ENCODE measurements at regions not wholly inside any gene's neighbourhood (a gene's known extent, or its start where the extent isn't known, plus 50 kb on each side); places are given as distances from the start of the nearest gene placed in this dataset.
A peak's percentile ranks its signal among the peaks of the same experiment; 100 is the strongest.
"Not testable (repeated sequence)": the region's sequence is repeated elsewhere in the genome, so short reads cannot be mapped to it uniquely, and the experiment has no call there.

DNA sequence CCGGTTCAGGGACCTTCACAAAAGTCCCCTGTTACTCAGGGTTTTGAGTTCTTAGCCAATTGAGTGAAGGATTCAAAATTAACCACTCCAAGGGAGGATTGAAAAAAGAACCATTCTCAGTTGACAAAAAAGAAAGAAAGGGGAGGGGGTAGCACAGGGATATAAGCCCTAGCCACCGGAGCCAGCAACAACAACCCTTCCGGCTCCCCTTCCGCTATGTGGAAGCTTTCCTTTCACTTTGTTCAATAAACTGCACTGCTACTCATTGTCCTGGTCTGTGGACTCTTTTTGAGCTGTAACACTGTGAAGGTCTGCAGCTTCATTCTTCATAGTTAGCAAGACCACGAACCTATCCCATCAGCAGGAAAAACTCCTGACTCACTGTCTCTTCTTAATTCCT lies 1488.1 kb upstream of the PRR20A start:
- H3K27me3 ChIP-seq (ENCODE audit: control insufficient read depth, insufficient read depth, low read length), result no peaks in the 10 kb centered on the region
- no peaks in the 10 kb centered on the region for H3K36me3 ChIP-seq (ENCODE audit: control insufficient read depth, insufficient read depth, low read length)
- H3K4me1 ChIP-seq (ENCODE audit: control insufficient read depth, insufficient read depth, low read length), result no peaks in the 10 kb centered on the region
- H3K4me3 ChIP-seq (ENCODE audit: low read depth, low read length), result no peak overlapping the region
- WGBS (ENCODE audit: insufficient coverage), result no CpG with 5 or more reads among the region's 5 CpGs
- DNase-seq (ENCODE audit: low read depth in 4 of 6, low spot score in 6 of 6), result no peak
- H3K9me3 ChIP-seq (ENCODE audit: control insufficient read depth, insufficient read depth, low read length), result no peaks in the 10 kb centered on the region
- H3K27ac ChIP-seq (ENCODE audit: low read depth, low read length), result no peak overlapping the region

DNA sequence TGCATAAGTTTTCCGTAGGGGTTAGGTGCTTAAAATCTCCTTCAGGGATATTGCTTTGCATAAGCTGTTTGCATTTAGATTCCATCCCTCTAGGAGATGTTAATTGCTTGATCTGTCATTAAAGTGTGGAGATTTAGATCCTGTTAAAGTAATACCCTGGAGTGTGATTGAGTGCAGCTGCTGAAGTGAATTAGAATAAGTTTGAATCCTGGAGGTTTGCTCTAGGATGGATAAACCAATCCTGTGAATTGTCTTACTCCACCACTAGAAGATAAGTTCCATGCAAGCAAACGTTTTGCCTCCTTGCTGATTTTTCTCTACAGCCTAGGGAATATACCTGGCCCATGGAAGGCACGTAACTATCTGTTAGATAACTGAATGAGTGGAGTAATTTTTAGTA lies 1487.2 kb upstream of the PRR20A start:
- DNase-seq (ENCODE audit: low read depth in 4 of 6, low spot score in 6 of 6), result peak in 1 of 6 donors; percentile 15

DNA sequence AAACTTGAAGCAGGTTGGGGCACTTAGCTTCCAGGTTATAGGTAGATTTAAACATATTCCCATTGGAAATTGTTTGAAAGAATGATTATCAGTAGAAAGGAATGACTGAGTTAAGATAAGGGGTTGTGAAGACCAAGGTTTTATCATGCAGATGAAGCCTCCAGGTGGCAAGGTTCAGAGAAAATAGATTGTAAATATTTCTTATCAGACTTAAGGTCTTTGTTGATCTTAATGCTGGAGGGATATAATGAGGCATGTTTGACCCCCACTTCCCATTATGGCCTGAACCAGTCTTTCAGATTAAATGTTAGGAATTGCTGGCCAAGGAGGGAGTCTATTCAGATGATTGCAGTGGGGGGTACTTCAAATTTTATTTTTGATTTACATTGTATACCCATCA lies 1486.5 kb upstream of the PRR20A start:
- no peak overlapping the region for H3K4me3 ChIP-seq (ENCODE audit: low read depth, low read length)
- DNase-seq (ENCODE audit: low read depth in 4 of 6, low spot score in 6 of 6), result no peak
- H3K9me3 ChIP-seq (ENCODE audit: control insufficient read depth, insufficient read depth, low read length), result no peaks in the 10 kb centered on the region

More for the DNA sequence above, 1487.2 kb upstream of the PRR20A start:
- Histone ChIP-seq H3K9me3 (ENCODE audit: control insufficient read depth, insufficient read depth, low read length) (no peaks in the 10 kb centered on the region), H3K4me3 (ENCODE audit: low read depth, low read length) (no peak overlapping the region), H3K36me3 (ENCODE audit: control insufficient read depth, insufficient read depth, low read length) (no peaks in the 10 kb centered on the region), H3K27me3 (ENCODE audit: control insufficient read depth, insufficient read depth, low read length) (no peaks in the 10 kb centered on the region), H3K27ac (ENCODE audit: low read depth, low read length) (no peak overlapping the region), H3K4me1 (ENCODE audit: control insufficient read depth, insufficient read depth, low read length) (no peaks in the 10 kb centered on the region)
- no CpG with 5 or more reads among the region's 3 CpGs for WGBS (ENCODE audit: insufficient coverage)

DNA sequence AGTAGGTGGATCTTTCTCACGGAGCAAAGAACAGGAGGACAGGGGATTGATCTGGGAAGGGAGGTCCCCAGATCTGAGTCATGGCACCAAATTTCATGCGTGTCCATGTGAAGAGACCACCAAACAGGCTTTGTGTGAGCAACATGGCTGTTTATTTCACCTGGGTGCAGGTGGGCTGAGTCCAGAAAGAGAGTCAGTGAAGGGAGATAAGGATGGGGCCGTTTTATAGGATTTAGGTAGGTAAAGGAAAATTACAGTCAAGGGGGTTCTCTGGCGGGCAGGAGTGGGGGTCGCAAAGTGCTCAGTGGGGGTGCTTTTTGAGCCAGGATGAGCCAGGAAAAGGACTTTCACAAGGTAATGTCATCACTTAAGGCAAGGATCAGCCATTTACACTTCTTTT lies 1480.5 kb upstream of the PRR20A start:
- DNase-seq (ENCODE audit: low read depth in 4 of 6, low spot score in 6 of 6), result not testable (repeated sequence)
- WGBS (ENCODE audit: insufficient coverage), result 45% methylated on average over 2 of the region's 5 CpGs

More for the DNA sequence above, 1486.5 kb upstream of the PRR20A start:
- Histone ChIP-seq H3K27ac (ENCODE audit: low read depth, low read length) (no peak overlapping the region), H3K27me3 (ENCODE audit: control insufficient read depth, insufficient read depth, low read length) (no peaks in the 10 kb centered on the region), H3K36me3 (ENCODE audit: control insufficient read depth, insufficient read depth, low read length) (no peaks in the 10 kb centered on the region), H3K4me1 (ENCODE audit: control insufficient read depth, insufficient read depth, low read length) (no peaks in the 10 kb centered on the region)

DNA sequence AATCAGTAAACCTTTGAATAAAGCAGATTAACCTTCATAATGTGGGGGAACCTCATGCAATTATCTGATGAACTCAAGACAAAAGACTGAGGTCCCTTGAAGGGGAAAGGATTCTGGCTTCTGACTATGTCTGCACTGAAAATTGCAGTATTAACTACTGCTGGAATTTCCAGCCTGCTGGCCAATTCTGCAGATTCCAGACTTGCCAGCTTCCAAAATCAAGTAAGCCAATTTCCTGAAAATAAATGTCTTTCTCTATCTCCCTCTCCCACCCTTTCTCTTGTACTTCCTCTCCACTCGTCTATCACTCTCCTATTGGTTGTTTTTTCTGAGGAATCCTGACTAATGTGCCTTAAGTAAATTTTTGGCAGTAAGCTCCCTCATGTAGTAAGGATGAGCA lies 1479.9 kb upstream of the PRR20A start:
- Histone ChIP-seq H3K27me3 (ENCODE audit: control insufficient read depth, insufficient read depth, low read length) (no peaks in the 10 kb centered on the region), H3K27ac (ENCODE audit: low read depth, low read length) (no peak overlapping the region), H3K4me1 (ENCODE audit: control insufficient read depth, insufficient read depth, low read length) (no peaks in the 10 kb centered on the region), H3K9me3 (ENCODE audit: control insufficient read depth, insufficient read depth, low read length) (no peaks in the 10 kb centered on the region), H3K36me3 (ENCODE audit: control insufficient read depth, insufficient read depth, low read length) (no peaks in the 10 kb centered on the region), H3K4me3 (ENCODE audit: low read depth, low read length) (no peak overlapping the region)
- no peak for DNase-seq (ENCODE audit: low read depth in 4 of 6, low spot score in 6 of 6)
- no CpG with 5 or more reads among the region's 1 CpG for WGBS (ENCODE audit: insufficient coverage)

More for the DNA sequence above, 1480.5 kb upstream of the PRR20A start:
- H3K27me3 ChIP-seq (ENCODE audit: control insufficient read depth, insufficient read depth, low read length); H3K36me3 ChIP-seq (ENCODE audit: control insufficient read depth, insufficient read depth, low read length); H3K9me3 ChIP-seq (ENCODE audit: control insufficient read depth, insufficient read depth, low read length); H3K27ac ChIP-seq (ENCODE audit: low read depth, low read length); H3K4me3 ChIP-seq (ENCODE audit: low read depth, low read length); H3K4me1 ChIP-seq (ENCODE audit: control insufficient read depth, insufficient read depth, low read length): not testable (repeated sequence)

DNA sequence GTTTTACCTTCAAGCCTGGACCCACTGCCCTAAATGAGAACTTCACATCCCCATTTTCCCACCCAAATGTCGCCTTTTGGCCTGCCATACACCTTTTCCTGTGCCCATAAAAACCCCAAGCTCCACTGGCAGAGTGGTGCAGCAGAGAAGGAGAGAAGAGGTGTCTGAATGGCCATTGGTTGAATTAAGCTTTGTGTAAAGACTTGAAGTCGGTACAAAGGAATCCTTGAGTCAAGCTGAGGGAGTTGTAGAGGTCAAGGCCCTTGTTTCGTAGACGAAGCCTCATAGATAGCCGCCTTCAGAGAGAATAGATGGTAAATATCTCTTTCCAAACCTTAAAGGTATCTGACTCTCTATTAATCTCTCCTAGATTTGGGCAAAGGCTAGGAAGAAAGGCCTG lies 1479.2 kb upstream of the PRR20A start:
- no peak for DNase-seq (ENCODE audit: low read depth in 4 of 6, low spot score in 6 of 6)
- H3K27ac ChIP-seq (ENCODE audit: low read depth, low read length), result no peak overlapping the region
- no peaks in the 10 kb centered on the region for H3K27me3 ChIP-seq (ENCODE audit: control insufficient read depth, insufficient read depth, low read length)
- no peaks in the 10 kb centered on the region for H3K9me3 ChIP-seq (ENCODE audit: control insufficient read depth, insufficient read depth, low read length)
- H3K4me3 ChIP-seq (ENCODE audit: low read depth, low read length), result no peak overlapping the region
- H3K36me3 ChIP-seq (ENCODE audit: control insufficient read depth, insufficient read depth, low read length), result no peaks in the 10 kb centered on the region
- H3K4me1 ChIP-seq (ENCODE audit: control insufficient read depth, insufficient read depth, low read length), result no peaks in the 10 kb centered on the region
- no CpG with 5 or more reads among the region's 5 CpGs for WGBS (ENCODE audit: insufficient coverage)

DNA sequence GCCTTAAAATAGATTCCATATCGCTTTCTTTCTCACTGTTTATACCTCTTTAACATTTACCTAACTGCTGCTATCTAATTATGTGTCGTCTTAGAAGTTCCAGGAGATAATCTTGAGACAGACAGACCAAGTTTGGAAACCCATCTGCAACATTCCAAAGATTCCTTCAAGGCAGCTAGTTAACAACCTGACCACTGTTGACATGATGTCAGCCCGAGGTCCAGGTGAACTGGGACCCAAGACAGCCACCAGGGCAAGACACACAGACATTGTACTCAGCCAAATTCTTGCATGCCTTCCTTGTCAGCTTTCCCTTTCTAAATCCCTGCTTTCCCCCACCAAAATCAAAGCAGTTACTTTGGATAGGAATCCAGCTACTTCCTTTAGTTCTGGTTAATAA lies 1476.5 kb upstream of the PRR20A start:
- Histone ChIP-seq H3K27me3 (ENCODE audit: control insufficient read depth, insufficient read depth, low read length) (no peaks in the 10 kb centered on the region), H3K4me3 (ENCODE audit: low read depth, low read length) (no peak overlapping the region), H3K36me3 (ENCODE audit: control insufficient read depth, insufficient read depth, low read length) (no peaks in the 10 kb centered on the region), H3K4me1 (ENCODE audit: control insufficient read depth, insufficient read depth, low read length) (no peaks in the 10 kb centered on the region), H3K27ac (ENCODE audit: low read depth, low read length) (no peak overlapping the region), H3K9me3 (ENCODE audit: control insufficient read depth, insufficient read depth, low read length) (no peaks in the 10 kb centered on the region)
- 79% methylated on average over 3 of the region's 3 CpGs for WGBS (ENCODE audit: insufficient coverage)
- no peak for DNase-seq (ENCODE audit: low read depth in 4 of 6, low spot score in 6 of 6)

DNA sequence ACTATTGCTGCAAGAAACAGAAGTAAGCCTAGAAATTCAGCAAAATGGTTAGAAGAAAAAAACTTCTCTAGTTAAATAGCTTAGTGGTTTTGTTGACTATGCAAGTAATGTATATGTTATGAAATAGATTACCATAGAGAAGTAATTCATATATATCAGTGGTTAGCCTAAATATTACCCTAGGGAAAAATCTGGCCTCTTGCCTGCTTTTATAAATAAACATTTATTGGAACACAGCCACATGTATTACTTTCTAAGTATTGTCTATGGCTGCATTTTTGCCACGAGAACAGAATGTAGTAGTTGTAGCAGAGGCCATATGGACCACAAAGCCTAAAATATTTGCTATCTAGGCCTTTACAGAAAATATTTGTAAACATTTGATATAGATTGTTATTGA lies 1471.7 kb upstream of the PRR20A start:
- WGBS (ENCODE audit: insufficient coverage), result no CpG with 5 or more reads among the region's 1 CpG
- Histone ChIP-seq H3K36me3 (ENCODE audit: control insufficient read depth, insufficient read depth, low read length) (no peaks in the 10 kb centered on the region), H3K27me3 (ENCODE audit: control insufficient read depth, insufficient read depth, low read length) (no peaks in the 10 kb centered on the region), H3K4me3 (ENCODE audit: low read depth, low read length) (no peak overlapping the region), H3K4me1 (ENCODE audit: control insufficient read depth, insufficient read depth, low read length) (no peaks in the 10 kb centered on the region), H3K27ac (ENCODE audit: low read depth, low read length) (no peak overlapping the region), H3K9me3 (ENCODE audit: control insufficient read depth, insufficient read depth, low read length) (no peaks in the 10 kb centered on the region)
- DNase-seq (ENCODE audit: low read depth in 4 of 6, low spot score in 6 of 6), result peak in 1 of 6 donors; percentile 16

DNA sequence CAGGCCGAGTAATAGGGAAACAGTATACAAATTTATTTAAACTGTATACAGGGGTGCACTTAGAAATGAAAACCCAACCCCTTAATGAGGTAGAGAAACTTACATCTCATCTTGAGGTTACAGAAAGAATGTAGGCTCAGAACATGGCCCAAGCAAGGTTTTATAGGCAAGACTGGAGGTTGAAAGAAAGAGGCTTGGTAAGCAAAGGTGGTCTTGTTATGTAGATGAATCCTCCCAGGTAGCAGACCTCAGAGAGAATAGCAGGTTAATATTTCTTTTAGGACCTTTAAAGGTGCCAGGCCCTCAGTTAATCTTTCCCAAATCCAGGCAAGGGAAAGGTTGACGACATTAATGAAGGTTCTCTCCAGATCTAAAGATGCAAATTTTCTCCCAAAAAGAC lies 1466.8 kb upstream of the PRR20A start:
- no peaks in the 10 kb centered on the region for H3K36me3 ChIP-seq (ENCODE audit: control insufficient read depth, insufficient read depth, low read length)
- 100% methylated on average over 1 of the region's 2 CpGs for WGBS (ENCODE audit: insufficient coverage)
- DNase-seq (ENCODE audit: low read depth in 4 of 6, low spot score in 6 of 6), result no peak
- H3K27me3 ChIP-seq (ENCODE audit: control insufficient read depth, insufficient read depth, low read length), result no peaks in the 10 kb centered on the region
- no peaks in the 10 kb centered on the region for H3K4me1 ChIP-seq (ENCODE audit: control insufficient read depth, insufficient read depth, low read length)
- no peaks in the 10 kb centered on the region for H3K9me3 ChIP-seq (ENCODE audit: control insufficient read depth, insufficient read depth, low read length)
- H3K27ac ChIP-seq (ENCODE audit: low read depth, low read length), result no peak overlapping the region
- H3K4me3 ChIP-seq (ENCODE audit: low read depth, low read length), result no peak overlapping the region

DNA sequence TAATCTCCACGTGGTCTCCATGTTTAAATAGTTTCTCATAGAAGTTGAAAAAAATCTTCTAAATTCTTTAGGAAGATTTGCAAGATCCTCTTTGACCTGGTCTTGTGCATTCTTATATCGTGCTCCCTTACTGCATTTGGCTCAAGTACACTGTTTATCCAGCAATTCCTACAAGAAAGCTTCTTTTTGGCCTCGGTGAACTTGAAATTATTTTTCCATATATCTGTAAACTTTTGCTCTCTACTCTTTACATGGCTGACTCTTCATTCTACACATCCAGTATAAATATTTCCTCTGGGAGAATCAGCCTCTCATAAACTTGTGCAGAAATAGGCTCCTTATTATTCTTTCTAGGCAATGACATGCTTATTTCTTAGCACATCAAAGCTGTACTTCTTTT lies 1457.9 kb upstream of the PRR20A start:
- H3K4me1 ChIP-seq (ENCODE audit: control insufficient read depth, insufficient read depth, low read length), result no peaks in the 10 kb centered on the region
- H3K27ac ChIP-seq (ENCODE audit: low read depth, low read length), result no peak overlapping the region
- H3K27me3 ChIP-seq (ENCODE audit: control insufficient read depth, insufficient read depth, low read length), result no peaks in the 10 kb centered on the region
- peak in 1 of 6 donors; percentile 6 for DNase-seq (ENCODE audit: low read depth in 4 of 6, low spot score in 6 of 6)
- no peak overlapping the region for H3K4me3 ChIP-seq (ENCODE audit: low read depth, low read length)
- WGBS (ENCODE audit: insufficient coverage), result 93% methylated on average over 2 of the region's 3 CpGs
- H3K36me3 ChIP-seq (ENCODE audit: control insufficient read depth, insufficient read depth, low read length), result no peaks in the 10 kb centered on the region
- H3K9me3 ChIP-seq (ENCODE audit: control insufficient read depth, insufficient read depth, low read length), result no peaks in the 10 kb centered on the region
